ENCODE measurements at regions not wholly inside any gene's neighbourhood (a gene's known extent, or its start where the extent isn't known, plus 50 kb on each side); places are given as distances from the start of the nearest gene placed in this dataset.

- no peak for DNase-seq
Measured at GRCh38 chr9:129486756-129487657, 133.9 kb downstream of the C9orf50 start.

GRCh38 chr9:129485145-129485774 is 135.6 kb downstream of the C9orf50 start:
- no peak for DNase-seq

- no peak for DNase-seq
Measured at GRCh38 chr9:129484352-129485000, 136.4 kb downstream of the C9orf50 start.

GRCh38 chr9:129483415-129484351 is 137.2 kb downstream of the C9orf50 start:
- no peak for DNase-seq

- peak; percentile 24 for DNase-seq
Measured at GRCh38 chr9:129482521-129483414, 138.1 kb downstream of the C9orf50 start.

GRCh38 chr9:129481810-129482511 is 138.9 kb downstream of the C9orf50 start:
- no peak for DNase-seq

GRCh38 chr9:129481424-129481809 is 139.5 kb downstream of the C9orf50 start:
- no peak for DNase-seq

GRCh38 chr9:129480745-129481144 is 140.2 kb downstream of the C9orf50 start:
- DNase-seq: no peak

GRCh38 chr9:129480227-129480626 is 140.7 kb downstream of the C9orf50 start:
- DNase-seq: no peak

GRCh38 chr9:129479631-129480011 is 141.3 kb downstream of the C9orf50 start:
- no peak for DNase-seq

GRCh38 chr9:129478961-129479630 is 141.8 kb downstream of the C9orf50 start:
- DNase-seq: no peak

- no peak for DNase-seq
Measured at GRCh38 chr9:129478461-129478860, 142.4 kb downstream of the C9orf50 start.

GRCh38 chr9:129476821-129477611 is 143.9 kb downstream of the C9orf50 start:
- no peak for DNase-seq

- DNase-seq: no peak
Measured at GRCh38 chr9:129474740-129475404, 146.0 kb downstream of the C9orf50 start.

GRCh38 chr9:129473523-129474244 is 147.2 kb downstream of the C9orf50 start:
- no peak for DNase-seq

- no peak for DNase-seq
Measured at GRCh38 chr9:129472651-129473102, 148.2 kb downstream of the C9orf50 start.

- no peak for DNase-seq
Measured at GRCh38 chr9:129471201-129472019, 149.5 kb downstream of the C9orf50 start.

All from NCI-H526 treated with DMSO at 0.1 percent for 48 hours (cell line).